HL-60 (cell line): ENCODE measurements at regions not wholly inside any gene's neighbourhood (a gene's known extent, or its start where the extent isn't known, plus 50 kb on each side); places are given as distances from the start of the nearest gene placed in this dataset.

Experiments used
- GABPA ChIP-seq: IDR thresholded peaks from 2 replicates; pipeline ENCODE4 v1.6.1; 2012; ENCODE audit warnings: low read depth
- SPI1 ChIP-seq: IDR thresholded peaks from 2 replicates; pipeline ENCODE4 v1.6.1; 2012; ENCODE audit warnings: low read depth, mild to moderate bottlenecking, borderline replicate concordance
- TF ChIP-seq, protein P1 (sequence below): IDR thresholded peaks from one replicate; pipeline ENCODE4 v1.5.1; 2011; ENCODE audit warnings: low read length, control low read depth, inconsistent platforms; ENCODE audit not compliant: insufficient read depth
- TF ChIP-seq, protein P2 (sequence below): IDR thresholded peaks from 2 replicates; pipeline ENCODE4 v1.6.1; 2012; ENCODE audit warnings: low read depth; ENCODE audit not compliant: insufficient replicate concordance

DNA sequence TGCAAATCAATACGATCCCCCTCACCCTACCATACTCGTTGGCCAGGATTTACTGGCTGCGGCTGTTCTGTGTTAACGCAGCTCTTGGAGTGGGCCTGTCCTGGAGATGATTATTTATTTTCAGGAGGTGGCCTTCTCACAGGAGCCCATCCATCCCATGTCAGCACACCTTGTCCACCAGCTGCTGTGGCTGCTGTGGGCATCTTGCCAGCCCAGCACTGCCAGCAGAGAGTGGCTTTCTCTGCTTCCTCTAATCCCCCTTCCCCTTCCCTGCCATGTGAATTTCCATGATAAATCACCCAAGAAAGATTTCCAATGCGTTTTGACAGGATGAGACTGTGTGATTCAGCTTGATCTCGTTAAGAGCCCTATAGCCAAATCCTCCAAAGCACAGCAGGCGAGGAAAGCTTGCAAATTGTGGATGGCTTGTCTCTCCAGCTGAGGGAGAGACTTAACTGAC, 309.1 kb upstream of the C11orf87 start:
- TF ChIP-seq, protein P1, sequence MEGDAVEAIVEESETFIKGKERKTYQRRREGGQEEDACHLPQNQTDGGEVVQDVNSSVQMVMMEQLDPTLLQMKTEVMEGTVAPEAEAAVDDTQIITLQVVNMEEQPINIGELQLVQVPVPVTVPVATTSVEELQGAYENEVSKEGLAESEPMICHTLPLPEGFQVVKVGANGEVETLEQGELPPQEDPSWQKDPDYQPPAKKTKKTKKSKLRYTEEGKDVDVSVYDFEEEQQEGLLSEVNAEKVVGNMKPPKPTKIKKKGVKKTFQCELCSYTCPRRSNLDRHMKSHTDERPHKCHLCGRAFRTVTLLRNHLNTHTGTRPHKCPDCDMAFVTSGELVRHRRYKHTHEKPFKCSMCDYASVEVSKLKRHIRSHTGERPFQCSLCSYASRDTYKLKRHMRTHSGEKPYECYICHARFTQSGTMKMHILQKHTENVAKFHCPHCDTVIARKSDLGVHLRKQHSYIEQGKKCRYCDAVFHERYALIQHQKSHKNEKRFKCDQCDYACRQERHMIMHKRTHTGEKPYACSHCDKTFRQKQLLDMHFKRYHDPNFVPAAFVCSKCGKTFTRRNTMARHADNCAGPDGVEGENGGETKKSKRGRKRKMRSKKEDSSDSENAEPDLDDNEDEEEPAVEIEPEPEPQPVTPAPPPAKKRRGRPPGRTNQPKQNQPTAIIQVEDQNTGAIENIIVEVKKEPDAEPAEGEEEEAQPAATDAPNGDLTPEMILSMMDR, result no peak
- TF ChIP-seq SPI1 (no peak), GABPA (no peak)
- TF ChIP-seq, protein P2, sequence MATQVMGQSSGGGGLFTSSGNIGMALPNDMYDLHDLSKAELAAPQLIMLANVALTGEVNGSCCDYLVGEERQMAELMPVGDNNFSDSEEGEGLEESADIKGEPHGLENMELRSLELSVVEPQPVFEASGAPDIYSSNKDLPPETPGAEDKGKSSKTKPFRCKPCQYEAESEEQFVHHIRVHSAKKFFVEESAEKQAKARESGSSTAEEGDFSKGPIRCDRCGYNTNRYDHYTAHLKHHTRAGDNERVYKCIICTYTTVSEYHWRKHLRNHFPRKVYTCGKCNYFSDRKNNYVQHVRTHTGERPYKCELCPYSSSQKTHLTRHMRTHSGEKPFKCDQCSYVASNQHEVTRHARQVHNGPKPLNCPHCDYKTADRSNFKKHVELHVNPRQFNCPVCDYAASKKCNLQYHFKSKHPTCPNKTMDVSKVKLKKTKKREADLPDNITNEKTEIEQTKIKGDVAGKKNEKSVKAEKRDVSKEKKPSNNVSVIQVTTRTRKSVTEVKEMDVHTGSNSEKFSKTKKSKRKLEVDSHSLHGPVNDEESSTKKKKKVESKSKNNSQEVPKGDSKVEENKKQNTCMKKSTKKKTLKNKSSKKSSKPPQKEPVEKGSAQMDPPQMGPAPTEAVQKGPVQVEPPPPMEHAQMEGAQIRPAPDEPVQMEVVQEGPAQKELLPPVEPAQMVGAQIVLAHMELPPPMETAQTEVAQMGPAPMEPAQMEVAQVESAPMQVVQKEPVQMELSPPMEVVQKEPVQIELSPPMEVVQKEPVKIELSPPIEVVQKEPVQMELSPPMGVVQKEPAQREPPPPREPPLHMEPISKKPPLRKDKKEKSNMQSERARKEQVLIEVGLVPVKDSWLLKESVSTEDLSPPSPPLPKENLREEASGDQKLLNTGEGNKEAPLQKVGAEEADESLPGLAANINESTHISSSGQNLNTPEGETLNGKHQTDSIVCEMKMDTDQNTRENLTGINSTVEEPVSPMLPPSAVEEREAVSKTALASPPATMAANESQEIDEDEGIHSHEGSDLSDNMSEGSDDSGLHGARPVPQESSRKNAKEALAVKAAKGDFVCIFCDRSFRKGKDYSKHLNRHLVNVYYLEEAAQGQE, result no peak
